Spleen (tissue), 11 donors: ENCODE measurements at regions not wholly inside any gene's neighbourhood (a gene's known extent, or its start where the extent isn't known, plus 50 kb on each side); places are given as distances from the start of the nearest gene placed in this dataset.

Source experiments
- DNase-seq: peaks from one replicate; pipeline ENCODE4 v3.0.0-alpha.2; 2020
- H3K27ac ChIP-seq, 8 donors: fragments of 200-600 bp; sonication (generic) in 7 of 8; 1 replicate in 4 of 8; 2 replicates in 4 of 8; pipeline versions ENCODE4 v1.5.0 to v1.8.0; 2016 to 2021; ENCODE audit warnings: inconsistent platforms in 4 of 8, mild to moderate bottlenecking in 4 of 8, moderate library complexity in 1 of 8
- H3K27me3 ChIP-seq, 7 donors: fragments of 200-600 bp; sonication (generic) in 6 of 7; replicated peaks in 1 of 7; 1 replicate in 4 of 7; 2 replicates in 3 of 7; pipeline versions ENCODE4 v1.5.0 to v1.8.0; 2016 to 2021; ENCODE audit warnings: inconsistent platforms in 3 of 7, mild to moderate bottlenecking in 1 of 7
- H3K36me3 ChIP-seq, 6 donors: fragments of 200-600 bp; sonication (generic) in 5 of 6; 1 replicate in 4 of 6; 2 replicates in 2 of 6; pipeline versions ENCODE4 v1.5.0 to v1.8.0; 2016 to 2021; ENCODE audit warnings: inconsistent platforms in 2 of 6
- H3K4me1 ChIP-seq, 6 donors: fragments of 200-600 bp; sonication (generic) in 5 of 6; 1 replicate in 3 of 6; 2 replicates in 3 of 6; pipeline versions ENCODE4 v1.5.0 to v1.8.0; 2016 to 2021; ENCODE audit warnings: inconsistent platforms in 3 of 6
- H3K4me3 ChIP-seq, 8 donors: fragments of 200-600 bp; sonication (generic) in 7 of 8; 1 replicate in 4 of 8; 2 replicates in 4 of 8; pipeline versions ENCODE4 v1.5.0 to v1.8.0; 2016 to 2021; ENCODE audit warnings: inconsistent platforms in 4 of 8, mild to moderate bottlenecking in 4 of 8, moderate library complexity in 2 of 8
- H3K9me3 ChIP-seq, 8 donors: fragments of 200-600 bp; sonication (generic) in 7 of 8; 1 replicate in 4 of 8; 2 replicates in 4 of 8; pipeline versions ENCODE4 v1.5.0 to v1.8.0; 2016 to 2021; ENCODE audit warnings: inconsistent platforms in 4 of 8
- POLR2A ChIP-seq, 3 donors: fragments of 450-650 bp; IDR thresholded peaks; one replicate each; pipeline ENCODE4 v1.5.1; 2017; ENCODE audit warnings: antibody characterized with exemption in 3 of 3, mild to moderate bottlenecking in 1 of 3
- POLR2AphosphoS5 ChIP-seq, 3 donors: sonication (generic); formaldehyde crosslinking; IDR thresholded peaks; one replicate each; pipeline ENCODE4 v1.5.1; 2017; ENCODE audit warnings: antibody characterized with exemption in 3 of 3
- WGBS, 5 donors: extraction: QIAGEN DNeasy Blood & Tissue Kit in 3 of 5; methylation state at CpG; one replicate each; pipeline versions ENCODE4 v1.1.5 to v1.1.7; 2013 to 2018; 5-methylcytosine and 5-hydroxymethylcytosine counted together
- intact Hi-C: fragments of 100-400 bp; cut with DNase I; formaldehyde crosslinking; loops from one replicate; pipeline ENCODE4 v1.15.0; 2023; ENCODE audit warnings: low total_unique reads
- TF ChIP-seq, protein P1 (sequence below), 11 experiments: fragments of 200-600 bp in 7 of 11; fragments of 450-650 bp in 4 of 11; sonication (generic) in 4 of 11; IDR thresholded peaks in 8 of 11; conservative IDR thresholded peaks in 3 of 11; 1 replicate in 7 of 11; 2 replicates in 4 of 11; pipeline versions ENCODE4 v1.4.0 to v1.8.0; 2016 to 2021; ENCODE audit warnings: antibody characterized with exemption in 11 of 11, inconsistent platforms in 4 of 11, mild to moderate bottlenecking in 1 of 11
- donor health status: healthy with polysubstance abuse.
- donor health status: DM: no; HTN: no; CAD: no; lungs with moderate emphysema.
- donor health status: DM: no; HTN: no; CAD: no.
- donor health status: Bipolar disorder and iron deficiency.
- donor health status: healthy.
- donor health status: DM: no; HTN: no; CAD: no.
- donor health status: DM: yes; HTN: yes; CAD: no.

DNA sequence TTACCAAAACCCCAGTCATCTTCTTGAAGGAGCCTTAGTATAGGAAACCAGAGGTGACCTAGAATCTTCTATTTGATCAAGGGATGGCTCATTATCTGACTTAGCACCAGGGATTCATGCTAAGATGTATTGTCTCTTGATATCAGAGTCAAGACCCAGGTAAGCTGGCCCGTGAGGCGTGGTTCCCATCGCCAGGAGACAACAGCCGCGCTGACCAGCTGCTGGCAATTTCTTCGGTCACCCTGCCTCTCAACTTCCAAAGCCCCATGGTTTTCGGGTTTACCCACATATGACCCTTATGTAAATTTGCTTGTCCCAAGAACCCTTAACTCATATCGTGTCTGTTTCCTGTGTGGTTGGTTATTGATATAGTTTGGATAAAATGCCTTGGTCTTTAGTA is 77.7 kb upstream of the VSTM2B start:
- intact Hi-C loops, result no loop called here
- TF ChIP-seq POLR2AphosphoS5 (IDR thresholded peaks at IDR 0.05) (no peak), POLR2A (IDR thresholded peaks at IDR 0.05) (no peak)
- TF ChIP-seq, protein P1, sequence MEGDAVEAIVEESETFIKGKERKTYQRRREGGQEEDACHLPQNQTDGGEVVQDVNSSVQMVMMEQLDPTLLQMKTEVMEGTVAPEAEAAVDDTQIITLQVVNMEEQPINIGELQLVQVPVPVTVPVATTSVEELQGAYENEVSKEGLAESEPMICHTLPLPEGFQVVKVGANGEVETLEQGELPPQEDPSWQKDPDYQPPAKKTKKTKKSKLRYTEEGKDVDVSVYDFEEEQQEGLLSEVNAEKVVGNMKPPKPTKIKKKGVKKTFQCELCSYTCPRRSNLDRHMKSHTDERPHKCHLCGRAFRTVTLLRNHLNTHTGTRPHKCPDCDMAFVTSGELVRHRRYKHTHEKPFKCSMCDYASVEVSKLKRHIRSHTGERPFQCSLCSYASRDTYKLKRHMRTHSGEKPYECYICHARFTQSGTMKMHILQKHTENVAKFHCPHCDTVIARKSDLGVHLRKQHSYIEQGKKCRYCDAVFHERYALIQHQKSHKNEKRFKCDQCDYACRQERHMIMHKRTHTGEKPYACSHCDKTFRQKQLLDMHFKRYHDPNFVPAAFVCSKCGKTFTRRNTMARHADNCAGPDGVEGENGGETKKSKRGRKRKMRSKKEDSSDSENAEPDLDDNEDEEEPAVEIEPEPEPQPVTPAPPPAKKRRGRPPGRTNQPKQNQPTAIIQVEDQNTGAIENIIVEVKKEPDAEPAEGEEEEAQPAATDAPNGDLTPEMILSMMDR (IDR thresholded peaks at IDR 0.05 in 8 of 11, conservative IDR thresholded peaks at IDR 0.05 in 3 of 11), result no peak
- Histone ChIP-seq H3K9me3 (peaks cover 0 to 17% (median 0%) of the 10 kb centered on the region in 8 donors), H3K36me3 (no peaks in the 10 kb centered on the region), H3K4me3 (no peak overlapping the region), H3K27ac (no peak overlapping the region), H3K27me3 (peaks cover 0 to 28% (median 0%) of the 10 kb centered on the region in 7 donors), H3K4me1 (no peaks in the 10 kb centered on the region)
- DNase-seq, result no peak
- WGBS, 5 donors, result 76 to 97% (median 95%) methylated on average over 8 of the region's 8 CpGs

DNA sequence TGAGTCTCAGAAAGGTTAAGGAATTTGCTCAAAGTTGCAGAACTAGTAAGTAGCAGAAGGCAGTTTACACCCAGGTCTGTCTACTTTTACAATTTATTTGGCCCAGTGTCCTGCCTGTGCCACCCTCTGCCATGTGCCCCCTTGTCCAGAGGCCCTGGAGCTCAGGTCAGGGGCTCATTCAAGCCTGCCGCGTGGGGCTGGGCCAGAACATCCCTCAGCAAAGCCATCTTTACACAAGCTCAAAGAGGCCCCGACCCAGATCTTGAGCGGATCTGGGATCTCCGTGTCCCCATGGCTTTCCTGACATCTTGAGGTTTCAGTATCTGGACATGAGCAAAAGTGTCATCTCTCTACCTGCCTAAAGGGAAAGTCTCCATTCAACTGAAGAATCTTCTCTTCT is 76.4 kb upstream of the VSTM2B start:
- Histone ChIP-seq H3K36me3 (no peaks in the 10 kb centered on the region), H3K9me3 (peaks cover 0 to 16% (median 0%) of the 10 kb centered on the region in 8 donors), H3K27me3 (peaks cover 0 to 32% (median 0%) of the 10 kb centered on the region in 7 donors), H3K27ac (no peak overlapping the region), H3K4me3 (no peak overlapping the region), H3K4me1 (no peaks in the 10 kb centered on the region)
- no peak for DNase-seq
- intact Hi-C loops, result no loop called here
- TF ChIP-seq, protein P1 (IDR thresholded peaks at IDR 0.05 in 8 of 11, conservative IDR thresholded peaks at IDR 0.05 in 3 of 11), result no peak
- no peak for TF ChIP-seq POLR2A (IDR thresholded peaks at IDR 0.05)
- TF ChIP-seq POLR2AphosphoS5 (IDR thresholded peaks at IDR 0.05), result no peak
- 77 to 93% (median 83%) methylated on average over 5 of the region's 5 CpGs for WGBS, 5 donors

DNA sequence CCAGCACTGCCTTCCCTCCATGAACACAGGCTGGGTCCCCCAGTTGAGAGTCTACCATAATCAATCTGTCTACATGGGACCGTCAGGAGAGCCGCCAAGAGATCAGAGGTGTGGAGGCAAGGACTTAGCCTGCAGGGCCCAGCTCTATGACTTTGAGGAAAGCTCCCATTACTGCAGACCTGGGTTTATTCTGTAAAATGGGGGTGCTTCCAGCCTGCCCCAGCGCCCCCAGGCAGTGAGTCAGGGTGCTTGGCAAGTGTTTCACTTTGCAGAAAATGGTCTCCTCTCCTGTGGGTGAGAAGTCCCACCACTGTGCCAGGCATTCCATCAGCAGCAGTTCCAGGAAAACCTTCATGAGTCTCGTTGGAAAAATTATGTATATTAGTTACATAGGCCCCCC is 75.5 kb upstream of the VSTM2B start:
- Histone ChIP-seq H3K27ac (no peak overlapping the region), H3K4me1 (no peaks in the 10 kb centered on the region), H3K4me3 (no peak overlapping the region), H3K36me3 (no peaks in the 10 kb centered on the region), H3K9me3 (peaks cover 0 to 12% (median 0%) of the 10 kb centered on the region in 8 donors), H3K27me3 (peaks cover 0 to 40% (median 0%) of the 10 kb centered on the region in 7 donors)
- DNase-seq, result no peak
- 74 to 81% (median 78%) methylated on average over 4 of the region's 4 CpGs for WGBS, 5 donors
- intact Hi-C loops, result no loop called here
- TF ChIP-seq POLR2A (IDR thresholded peaks at IDR 0.05) (no peak), POLR2AphosphoS5 (IDR thresholded peaks at IDR 0.05) (no peak)
- TF ChIP-seq, protein P1 (IDR thresholded peaks at IDR 0.05 in 8 of 11, conservative IDR thresholded peaks at IDR 0.05 in 3 of 11), result no peak

DNA sequence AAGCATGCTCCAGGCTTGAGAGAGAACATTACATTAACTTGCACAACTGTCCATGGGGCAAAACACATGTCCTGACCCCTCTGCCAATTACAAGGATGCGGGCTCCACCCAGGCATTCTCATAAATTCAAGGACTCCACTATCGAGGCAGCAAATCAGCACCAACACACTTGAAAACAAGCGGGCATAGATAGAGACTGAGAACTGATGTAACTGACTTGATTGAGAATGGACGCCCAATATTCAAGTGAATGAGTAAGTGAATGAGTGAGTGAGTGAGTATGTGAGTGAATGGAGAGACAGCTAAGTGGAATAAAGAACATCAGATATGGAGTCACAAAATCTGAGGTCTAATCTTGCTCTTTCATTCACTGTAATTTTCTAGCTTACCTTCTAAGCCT is 75.0 kb upstream of the VSTM2B start:
- H3K9me3 ChIP-seq, result peaks cover 0 to 16% (median 0%) of the 10 kb centered on the region in 8 donors
- TF ChIP-seq POLR2AphosphoS5 (IDR thresholded peaks at IDR 0.05), result no peak
- TF ChIP-seq, protein P1 (IDR thresholded peaks at IDR 0.05 in 8 of 11, conservative IDR thresholded peaks at IDR 0.05 in 3 of 11), result no peak
- TF ChIP-seq POLR2A (IDR thresholded peaks at IDR 0.05), result no peak
- intact Hi-C loops, result no loop called here
- no peak for DNase-seq
- H3K4me1 ChIP-seq, result no peaks in the 10 kb centered on the region
- no peak overlapping the region for H3K27ac ChIP-seq
- 78 to 90% (median 84%) methylated on average over 4 of the region's 4 CpGs for WGBS, 5 donors
- no peaks in the 10 kb centered on the region for H3K36me3 ChIP-seq
- no peak overlapping the region for H3K4me3 ChIP-seq
- peaks cover 0 to 40% (median 0%) of the 10 kb centered on the region in 7 donors for H3K27me3 ChIP-seq
